ENCODE measurements at regions not wholly inside any gene's neighbourhood (a gene's known extent, or its start where the extent isn't known, plus 50 kb on each side); places are given as distances from the start of the nearest gene placed in this dataset.

DNA sequence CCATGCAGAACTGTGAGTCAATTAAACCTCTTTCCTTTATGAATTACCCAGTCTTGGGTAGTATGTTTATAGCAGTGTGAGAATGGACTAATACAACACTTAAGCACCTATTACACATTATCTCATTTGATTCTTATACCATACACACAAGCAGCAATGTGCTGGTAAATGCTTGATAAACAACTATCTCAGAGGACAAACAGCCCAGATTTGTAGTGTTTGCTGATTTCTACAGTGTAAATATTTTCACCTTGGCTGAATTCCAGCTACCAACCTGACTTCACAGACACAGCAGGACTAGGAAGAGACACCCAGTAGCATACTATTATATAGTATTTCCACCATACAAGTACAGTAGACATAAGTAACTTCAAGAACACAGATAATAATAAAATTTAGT lies 406.5 kb upstream of the CNKSR2 start:
- DNase-seq (ENCODE audit: low read depth): no peak
- TF ChIP-seq, protein P1, sequence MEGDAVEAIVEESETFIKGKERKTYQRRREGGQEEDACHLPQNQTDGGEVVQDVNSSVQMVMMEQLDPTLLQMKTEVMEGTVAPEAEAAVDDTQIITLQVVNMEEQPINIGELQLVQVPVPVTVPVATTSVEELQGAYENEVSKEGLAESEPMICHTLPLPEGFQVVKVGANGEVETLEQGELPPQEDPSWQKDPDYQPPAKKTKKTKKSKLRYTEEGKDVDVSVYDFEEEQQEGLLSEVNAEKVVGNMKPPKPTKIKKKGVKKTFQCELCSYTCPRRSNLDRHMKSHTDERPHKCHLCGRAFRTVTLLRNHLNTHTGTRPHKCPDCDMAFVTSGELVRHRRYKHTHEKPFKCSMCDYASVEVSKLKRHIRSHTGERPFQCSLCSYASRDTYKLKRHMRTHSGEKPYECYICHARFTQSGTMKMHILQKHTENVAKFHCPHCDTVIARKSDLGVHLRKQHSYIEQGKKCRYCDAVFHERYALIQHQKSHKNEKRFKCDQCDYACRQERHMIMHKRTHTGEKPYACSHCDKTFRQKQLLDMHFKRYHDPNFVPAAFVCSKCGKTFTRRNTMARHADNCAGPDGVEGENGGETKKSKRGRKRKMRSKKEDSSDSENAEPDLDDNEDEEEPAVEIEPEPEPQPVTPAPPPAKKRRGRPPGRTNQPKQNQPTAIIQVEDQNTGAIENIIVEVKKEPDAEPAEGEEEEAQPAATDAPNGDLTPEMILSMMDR (IDR thresholded peaks at IDR 0.05; ENCODE audit: control insufficient read depth, insufficient read depth, low read depth, low read length, missing control alignments): no peak
- H3K4me3 ChIP-seq (ENCODE audit: control insufficient read depth, low read depth, low read length): no peak overlapping the region

- H3K4me3 ChIP-seq (ENCODE audit: control insufficient read depth, low read depth, low read length): no peak overlapping the region
- TF ChIP-seq, protein P1 (IDR thresholded peaks at IDR 0.05; ENCODE audit: control insufficient read depth, insufficient read depth, low read depth, low read length, missing control alignments): no peak
- no peak for DNase-seq (ENCODE audit: low read depth)
Measured at GRCh38 chrX:20965270-20966044, 408.8 kb upstream of the CNKSR2 start.

GRCh38 chrX:20954014-20954413 lies 420.2 kb upstream of the CNKSR2 start:
- no peak for DNase-seq (ENCODE audit: low read depth)
- TF ChIP-seq, protein P1 (IDR thresholded peaks at IDR 0.05; ENCODE audit: control insufficient read depth, insufficient read depth, low read depth, low read length, missing control alignments): no peak
- no peak overlapping the region for H3K4me3 ChIP-seq (ENCODE audit: control insufficient read depth, low read depth, low read length)

- DNase-seq (ENCODE audit: low read depth): no peak
Measured at GRCh38 chrX:20952180-20952579, 422.0 kb upstream of the CNKSR2 start.

DNA sequence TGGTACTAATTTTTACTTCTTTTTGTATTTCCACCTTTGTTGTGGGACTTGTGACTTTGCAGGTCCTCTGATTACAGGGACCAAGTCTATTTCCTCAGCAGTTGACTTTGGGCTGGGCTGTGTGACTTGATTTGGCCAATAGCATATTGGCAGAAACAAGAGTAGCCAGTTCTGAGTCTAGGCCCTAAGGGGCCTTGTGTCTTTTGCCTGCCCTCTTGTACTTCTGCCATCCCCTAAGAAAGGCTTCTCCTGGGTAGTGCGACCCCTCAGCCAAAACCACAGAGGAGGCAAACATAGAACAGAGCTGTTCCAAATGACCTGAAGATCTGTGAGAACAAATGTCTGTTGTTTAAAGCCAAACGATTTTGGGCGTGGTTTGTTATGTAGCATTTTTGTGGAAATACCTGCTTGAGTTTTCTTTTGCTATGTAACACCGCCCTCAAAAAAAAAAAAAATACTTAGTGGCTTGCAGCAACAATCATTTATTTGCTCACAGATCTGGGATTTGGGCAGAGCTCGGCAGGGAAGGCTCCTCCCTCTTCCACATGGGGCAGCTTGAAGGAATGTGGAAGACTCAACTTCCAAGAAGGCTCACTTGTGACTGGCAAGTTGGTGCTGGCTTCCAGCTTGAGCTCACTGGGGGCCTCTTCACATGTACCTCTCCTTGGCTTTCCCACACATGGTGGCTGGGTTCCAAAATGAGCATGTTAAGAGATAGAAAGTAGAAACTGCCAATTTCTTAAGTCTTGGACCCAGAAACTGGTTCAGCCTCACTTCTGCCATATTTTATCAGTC lies 423.0 kb upstream of the CNKSR2 start:
- TF ChIP-seq, protein P1 (IDR thresholded peaks at IDR 0.05; ENCODE audit: control insufficient read depth, insufficient read depth, low read depth, low read length, missing control alignments): no peak
- H3K4me3 ChIP-seq (ENCODE audit: control insufficient read depth, low read depth, low read length): no peak overlapping the region
- no peak for DNase-seq (ENCODE audit: low read depth)

More at GRCh38 chrX:20952180-20952579, 422.0 kb upstream of the CNKSR2 start:
- no peak overlapping the region for H3K4me3 ChIP-seq (ENCODE audit: control insufficient read depth, low read depth, low read length)
- TF ChIP-seq, protein P1 (IDR thresholded peaks at IDR 0.05; ENCODE audit: control insufficient read depth, insufficient read depth, low read depth, low read length, missing control alignments): no peak

DNA sequence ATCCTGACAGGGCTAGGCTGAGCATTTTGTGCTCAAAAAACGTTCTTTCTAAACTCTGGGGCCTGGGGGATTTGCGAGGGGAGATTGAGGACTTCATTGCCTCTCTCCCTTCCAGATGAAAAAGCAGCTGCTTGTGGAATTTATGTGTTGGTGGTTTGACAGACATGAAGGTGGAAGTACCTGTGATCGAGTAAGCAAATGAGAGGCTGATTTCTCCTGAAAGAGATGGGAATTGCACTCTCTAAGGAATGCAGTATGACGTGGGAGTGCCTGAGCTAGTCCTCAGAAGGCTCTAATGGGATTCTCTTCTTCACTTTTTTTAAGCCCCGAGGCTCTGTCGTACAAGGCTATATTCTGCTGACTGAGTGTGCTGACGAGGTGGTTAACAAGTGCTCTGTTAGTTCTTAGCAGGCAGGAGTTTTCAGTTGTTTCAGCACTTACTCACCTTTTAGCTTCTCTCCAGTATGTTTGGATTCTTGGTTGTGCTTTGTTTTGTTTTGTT lies 426.8 kb upstream of the CNKSR2 start:
- DNase-seq (ENCODE audit: low read depth): no peak
- H3K4me3 ChIP-seq (ENCODE audit: control insufficient read depth, low read depth, low read length): no peak overlapping the region
- TF ChIP-seq, protein P1 (IDR thresholded peaks at IDR 0.05; ENCODE audit: control insufficient read depth, insufficient read depth, low read depth, low read length, missing control alignments): no peak
